ENCODE measurements at regions not wholly inside any gene's neighbourhood (a gene's known extent, or its start where the extent isn't known, plus 50 kb on each side); places are given as distances from the start of the nearest gene placed in this dataset.

GRCh38 chrX:477441-478012 is 90.8 kb upstream of the PPP2R3B start:
- CTCF ChIA-PET = no interaction called here
- no peaks in the 10 kb centered on the region for H3K27me3 Mint-ChIP-seq (ENCODE audit: unreplicated experiment)
- H3K36me3 Mint-ChIP-seq (ENCODE audit: insufficient read depth, unreplicated experiment) = no peaks in the 10 kb centered on the region
- DNase-seq = no peak
- H3K27ac Mint-ChIP-seq (ENCODE audit: unreplicated experiment) = no peak overlapping the region
- H3K4me3 Mint-ChIP-seq (ENCODE audit: low read depth, unreplicated experiment) = no peak overlapping the region
- no peaks in the 10 kb centered on the region for H3K4me1 Mint-ChIP-seq (ENCODE audit: low read depth, unreplicated experiment)
- intact Hi-C loops (cut with micrococcal nuclease; ENCODE audit: unreplicated experiment) = no loop called here
- TF ChIP-seq CTCF (IDR thresholded peaks at IDR 0.05; ENCODE audit: unreplicated experiment) = no peak
- BruUV-seq (replicated peaks) = no TSS peak
- peaks cover 4% of the 10 kb centered on the region for H3K9me3 Mint-ChIP-seq (ENCODE audit: low read depth, unreplicated experiment)

GRCh38 chrX:479273-479981 is 92.7 kb upstream of the PPP2R3B start:
- no TSS peak for BruUV-seq (replicated peaks)
- Mint-ChIP-seq H3K36me3 (ENCODE audit: insufficient read depth, unreplicated experiment) (no peaks in the 10 kb centered on the region), H3K27me3 (ENCODE audit: unreplicated experiment) (no peaks in the 10 kb centered on the region), H3K27ac (ENCODE audit: unreplicated experiment) (no peak overlapping the region), H3K9me3 (ENCODE audit: low read depth, unreplicated experiment) (peaks cover 4% of the 10 kb centered on the region), H3K4me3 (ENCODE audit: low read depth, unreplicated experiment) (no peak overlapping the region), H3K4me1 (ENCODE audit: low read depth, unreplicated experiment) (no peaks in the 10 kb centered on the region)
- no peak for TF ChIP-seq CTCF (IDR thresholded peaks at IDR 0.05; ENCODE audit: unreplicated experiment)
- intact Hi-C loops (cut with micrococcal nuclease; ENCODE audit: unreplicated experiment) = no loop called here
- no peak for DNase-seq
- CTCF ChIA-PET = no interaction called here

- H3K4me3 Mint-ChIP-seq (ENCODE audit: low read depth, unreplicated experiment) = no peak overlapping the region
- no peaks in the 10 kb centered on the region for H3K4me1 Mint-ChIP-seq (ENCODE audit: low read depth, unreplicated experiment)
- DNase-seq = no peak
- CTCF ChIA-PET = no interaction called here
- H3K36me3 Mint-ChIP-seq (ENCODE audit: insufficient read depth, unreplicated experiment) = no peaks in the 10 kb centered on the region
- TF ChIP-seq CTCF (IDR thresholded peaks at IDR 0.05; ENCODE audit: unreplicated experiment) = no peak
- H3K9me3 Mint-ChIP-seq (ENCODE audit: low read depth, unreplicated experiment) = peaks cover 4% of the 10 kb centered on the region
- BruUV-seq (replicated peaks) = no TSS peak
- H3K27me3 Mint-ChIP-seq (ENCODE audit: unreplicated experiment) = no peaks in the 10 kb centered on the region
- no peak overlapping the region for H3K27ac Mint-ChIP-seq (ENCODE audit: unreplicated experiment)
- intact Hi-C loops (cut with micrococcal nuclease; ENCODE audit: unreplicated experiment) = no loop called here
Measured at GRCh38 chrX:480861-481417, 94.2 kb upstream of the PPP2R3B start.

GRCh38 chrX:482192-482701 is 95.5 kb upstream of the PPP2R3B start:
- no peak for TF ChIP-seq CTCF (IDR thresholded peaks at IDR 0.05; ENCODE audit: unreplicated experiment)
- no peak for DNase-seq
- H3K9me3 Mint-ChIP-seq (ENCODE audit: low read depth, unreplicated experiment) = peaks cover 4% of the 10 kb centered on the region
- no peaks in the 10 kb centered on the region for H3K27me3 Mint-ChIP-seq (ENCODE audit: unreplicated experiment)
- H3K36me3 Mint-ChIP-seq (ENCODE audit: insufficient read depth, unreplicated experiment) = no peaks in the 10 kb centered on the region
- BruUV-seq (replicated peaks) = no TSS peak
- H3K4me3 Mint-ChIP-seq (ENCODE audit: low read depth, unreplicated experiment) = no peak overlapping the region
- intact Hi-C loops (cut with micrococcal nuclease; ENCODE audit: unreplicated experiment) = no loop called here
- no peaks in the 10 kb centered on the region for H3K4me1 Mint-ChIP-seq (ENCODE audit: low read depth, unreplicated experiment)
- no peak overlapping the region for H3K27ac Mint-ChIP-seq (ENCODE audit: unreplicated experiment)
- CTCF ChIA-PET = no interaction called here
